SK-N-SH (cell line): ENCODE measurements at regions not wholly inside any gene's neighbourhood (a gene's known extent, or its start where the extent isn't known, plus 50 kb on each side); places are given as distances from the start of the nearest gene placed in this dataset.

Source experiments
- CTCF ChIA-PET: fragments of 300-600, 350-600 bp; formaldehyde crosslinking; extraction: SDS; loops from one replicate; lab custom pipeline; 2021; lab: Yijun Ruan, JAX
- POLR2A ChIA-PET: fragments of 350-600 bp; sonication (Branson Sonifier 250); formaldehyde crosslinking; extraction: SDS; loops from one replicate; lab custom pipeline; 2020; ENCODE audit warnings: antibody characterized with exemption, inconsistent platforms; lab: Yijun Ruan, JAX
- DNase-seq: peaks from one replicate; pipeline ENCODE4 v3.0.0; 2012
- H2AFZ ChIP-seq: fragments of 200-600 bp; sonication (generic); 2 replicates; pipeline ENCODE4 v1.8.1; 2016; ENCODE audit warnings: antibody characterized with exemption, mild to moderate bottlenecking, low read depth
- H3F3A ChIP-seq: fragments of 200-600 bp; sonication (generic); replicated peaks from 2 replicates; pipeline ENCODE3; 2016; ENCODE audit warnings: antibody characterized with exemption, mild to moderate bottlenecking; ENCODE audit not compliant: insufficient read depth
- H3K27ac ChIP-seq, 2 experiments: fragments of 200-500 bp in 1 of 2; fragments of 200-600 bp in 1 of 2; sonication (Bioruptor generic) in 1 of 2; sonication (generic), shearing (Covaris generic) in 1 of 2; 2 replicates each; pipeline versions ENCODE4 v1.5.1 to v1.6.1; 2014 to 2016; ENCODE audit warnings: low read depth in 2 of 2, inconsistent platforms in 1 of 2, low read length in 1 of 2, mild to moderate bottlenecking in 1 of 2, mixed read lengths in 1 of 2
- H3K27me3 ChIP-seq: fragments of 200-600 bp; sonication (generic), shearing (Covaris generic); 2 replicates; pipeline ENCODE4 v1.6.1; 2016; ENCODE audit warnings: mixed run types; ENCODE audit not compliant: insufficient read depth
- H3K36me3 ChIP-seq, 2 experiments: fragments of 200-500 bp in 1 of 2; fragments of 200-600 bp in 1 of 2; sonication (Bioruptor generic) in 1 of 2; sonication (generic) in 1 of 2; replicated peaks in 1 of 2; 2 replicates each; pipeline versions ENCODE3 to v1.5.1; 2014 to 2016; ENCODE audit warnings: low read length in 1 of 2, mild to moderate bottlenecking in 1 of 2; ENCODE audit not compliant: insufficient read depth in 2 of 2, control insufficient read depth in 1 of 2
- H3K4me1 ChIP-seq, 2 experiments: fragments of 200-500 bp in 1 of 2; fragments of 200-600 bp in 1 of 2; sonication (Bioruptor generic) in 1 of 2; sonication (generic), shearing (Covaris generic) in 1 of 2; 2 replicates each; pipeline versions ENCODE4 v1.5.1 to v1.6.1; 2014 to 2016; ENCODE audit warnings: low read depth in 1 of 2, low read length in 1 of 2, mixed run types in 1 of 2; ENCODE audit not compliant: insufficient read depth in 2 of 2, control insufficient read depth in 1 of 2
- H3K4me2 ChIP-seq: fragments of 200-600 bp; sonication (generic), shearing (Covaris generic); 2 replicates; pipeline ENCODE4 v1.6.1; 2017; ENCODE audit warnings: mixed run types
- H3K4me3 ChIP-seq, 2 experiments: fragments of 200-500 bp in 1 of 2; fragments of 200-600 bp in 1 of 2; sonication (Bioruptor generic) in 1 of 2; sonication (generic), shearing (Covaris generic) in 1 of 2; 2 replicates each; pipeline versions ENCODE4 v1.5.1 to v1.8.1; 2014 to 2016; ENCODE audit warnings: low read depth in 2 of 2, inconsistent platforms in 1 of 2, low read length in 1 of 2, mild to moderate bottlenecking in 1 of 2, mixed read lengths in 1 of 2, moderate library complexity in 1 of 2
- H3K79me2 ChIP-seq: fragments of 200-600 bp; sonication (generic); 2 replicates; pipeline ENCODE4 v1.8.1; 2017; ENCODE audit warnings: mild to moderate bottlenecking; ENCODE audit not compliant: insufficient read depth
- H3K9ac ChIP-seq: fragments of 200-600 bp; sonication (generic); 2 replicates; pipeline ENCODE4 v1.6.1; 2017; ENCODE audit warnings: mixed run types
- H3K9me2 ChIP-seq: fragments of 200-600 bp; sonication (generic); 2 replicates; pipeline ENCODE4 v1.6.1; 2017; ENCODE audit warnings: mixed run types
- H3K9me3 ChIP-seq: fragments of 200-600 bp; sonication (generic); 2 replicates; pipeline ENCODE4 v1.6.1; 2017; ENCODE audit warnings: mixed run types, mild to moderate bottlenecking, moderate library complexity
- H4K20me1 ChIP-seq: fragments of 200-600 bp; sonication (generic); 2 replicates; pipeline ENCODE4 v1.6.1; 2017; ENCODE audit warnings: mild to moderate bottlenecking, mixed run types; ENCODE audit not compliant: insufficient read depth
- CTCF ChIP-seq: fragments of 200-600 bp; sonication (generic); IDR thresholded peaks from 2 replicates; pipeline ENCODE4 v1.6.1; 2017; ENCODE audit warnings: antibody characterized with exemption, mild to moderate bottlenecking, moderate library complexity
- ELF1 ChIP-seq: IDR thresholded peaks from 2 replicates; pipeline ENCODE4 v1.4.0; 2012
- EZH2phosphoT487 ChIP-seq: fragments of 200-600 bp; sonication (generic); IDR thresholded peaks from 2 replicates; pipeline ENCODE4 v1.6.1; 2017; ENCODE audit warnings: low read depth, mixed run types, mild to moderate bottlenecking, antibody characterized with exemption, moderate library complexity, borderline replicate concordance
- FOSL2 ChIP-seq: IDR thresholded peaks from 2 replicates; pipeline ENCODE4 v1.4.0; 2012; ENCODE audit warnings: low read depth, mild to moderate bottlenecking, moderate library complexity, borderline replicate concordance
- GATA2 ChIP-seq: sonication (generic); formaldehyde crosslinking; IDR thresholded peaks from 2 replicates; pipeline ENCODE4 v1.5.0; 2020; ENCODE audit warnings: mild to moderate bottlenecking, missing genetic modification reagents
- JUND ChIP-seq: IDR thresholded peaks from 2 replicates; pipeline ENCODE4 v1.4.0; 2012
- NRF1 ChIP-seq: IDR thresholded peaks from 2 replicates; pipeline ENCODE4 v1.6.1; 2012; ENCODE audit warnings: low read depth, mild to moderate bottlenecking, low read length
- RFX5 ChIP-seq: IDR thresholded peaks from 2 replicates; pipeline ENCODE4 v1.6.1; 2012; ENCODE audit warnings: mild to moderate bottlenecking, improper control_type of control experiment, low read length
- SMC3 ChIP-seq: IDR thresholded peaks from 2 replicates; pipeline ENCODE4 v1.6.1; 2012; ENCODE audit warnings: low read depth, low read length, improper control_type of control experiment
- TAF1 ChIP-seq: IDR thresholded peaks from 2 replicates; pipeline ENCODE4 v1.6.1; 2012; ENCODE audit warnings: low read depth, mild to moderate bottlenecking, low read length, moderate library complexity, borderline replicate concordance
- TEAD4 ChIP-seq: IDR thresholded peaks from 2 replicates; pipeline ENCODE4 v1.4.0; 2012; ENCODE audit warnings: mild to moderate bottlenecking, borderline replicate concordance; ENCODE audit not compliant: insufficient read depth
- USF2 ChIP-seq: fragments of 150-350 bp; IDR thresholded peaks from 2 replicates; pipeline ENCODE4 v1.6.1; 2017; ENCODE audit warnings: antibody characterized with exemption, low read length, low read depth, borderline replicate concordance
- YY1 ChIP-seq: IDR thresholded peaks from 2 replicates; pipeline ENCODE4 v1.4.0; 2012; ENCODE audit warnings: low read depth, mild to moderate bottlenecking
- ZBTB33 ChIP-seq: IDR thresholded peaks from 2 replicates; pipeline ENCODE4 v1.4.0; 2012; ENCODE audit warnings: low read depth, borderline replicate concordance
- WGBS: methylation state at CpG from one replicate; pipeline ENCODE4 v1.1.6; 2017; ENCODE audit warnings: low lambda C conversion rate; 5-methylcytosine and 5-hydroxymethylcytosine counted together

GRCh38 chr9:7930613-7931012 is 131.0 kb upstream of the DMAC1 start:
- no peak overlapping the region for H3K4me3 ChIP-seq
- no peak overlapping the region for H2AFZ ChIP-seq

GRCh38 chr9:7921545-7922197 is 122.1 kb upstream of the DMAC1 start:
- Histone ChIP-seq H3K27me3 (no peaks in the 10 kb centered on the region), H4K20me1 (no peaks in the 10 kb centered on the region), H3K9me3 (no peaks in the 10 kb centered on the region), H3K36me3 (no peaks in the 10 kb centered on the region), H3F3A (no peaks in the 10 kb centered on the region), H2AFZ (no peak overlapping the region), H3K4me2 (no peak overlapping the region), H3K4me3 (no peak overlapping the region), H3K79me2 (no peaks in the 10 kb centered on the region), H3K27ac (no peak overlapping the region), H3K9ac (no peak overlapping the region), H3K9me2 (no peaks in the 10 kb centered on the region), H3K4me1 (no peaks in the 10 kb centered on the region)
- 57% methylated on average over 6 of the region's 6 CpGs for WGBS
- no peak for DNase-seq
- TF ChIP-seq TAF1 (no peak), TEAD4 (no peak), NRF1 (no peak), ZBTB33 (no peak), GATA2 (CRISPR knock-in tag) (no peak), USF2 (no peak), FOSL2 (no peak), YY1 (no peak), JUND (no peak), SMC3 (no peak), CTCF (no peak), ELF1 (no peak)
- POLR2A ChIA-PET: no interaction called here
- CTCF ChIA-PET: no interaction called here

More at GRCh38 chr9:7930613-7931012, 131.0 kb upstream of the DMAC1 start:
- no peak overlapping the region for H3K27ac ChIP-seq
- no peak overlapping the region for H3K4me2 ChIP-seq
- ChIA-PET CTCF (no interaction called here), POLR2A (no interaction called here)
- H3K4me1 ChIP-seq: no peaks in the 10 kb centered on the region
- no peak for TF ChIP-seq EZH2phosphoT487
- TF ChIP-seq ELF1: no peak
- TF ChIP-seq SMC3: no peak
- no peak for TF ChIP-seq RFX5
- no peaks in the 10 kb centered on the region for H3K79me2 ChIP-seq
- no peak overlapping the region for H3K9ac ChIP-seq
- no peaks in the 10 kb centered on the region for H3K27me3 ChIP-seq
- H3K36me3 ChIP-seq: no peaks in the 10 kb centered on the region
- H3K9me2 ChIP-seq: no peaks in the 10 kb centered on the region
- DNase-seq: no peak
- H4K20me1 ChIP-seq: no peaks in the 10 kb centered on the region
- WGBS: 23% methylated on average over 2 of the region's 2 CpGs
- no peaks in the 10 kb centered on the region for H3K9me3 ChIP-seq
- no peaks in the 10 kb centered on the region for H3F3A ChIP-seq
